GM21423 (cell line): ENCODE measurements at regions not wholly inside any gene's neighbourhood (a gene's known extent, or its start where the extent isn't known, plus 50 kb on each side); places are given as distances from the start of the nearest gene placed in this dataset.
"Not testable (repeated sequence)": the region's sequence is repeated elsewhere in the genome, so short reads cannot be mapped to it uniquely, and the experiment has no call there.

Experiments used
- ATAC-seq: cut with Tn5 transposase; IDR thresholded peaks from one replicate; pipeline ENCODE4 v1.9.1; 2021; ENCODE audit warnings: mild to moderate bottlenecking, moderate library complexity; ENCODE audit not compliant: unreplicated experiment

GRCh38 chr1:185441605-185442004, 124.6 kb upstream of the IVNS1ABP start:
- ATAC-seq, result no peak

- ATAC-seq, result no peak
These were observed 123.8 kb upstream of the IVNS1ABP start for GRCh38 chr1:185440877-185441276.

GRCh38 chr1:185439727-185440415, 122.8 kb upstream of the IVNS1ABP start:
- ATAC-seq, result peak; percentile 63

DNA sequence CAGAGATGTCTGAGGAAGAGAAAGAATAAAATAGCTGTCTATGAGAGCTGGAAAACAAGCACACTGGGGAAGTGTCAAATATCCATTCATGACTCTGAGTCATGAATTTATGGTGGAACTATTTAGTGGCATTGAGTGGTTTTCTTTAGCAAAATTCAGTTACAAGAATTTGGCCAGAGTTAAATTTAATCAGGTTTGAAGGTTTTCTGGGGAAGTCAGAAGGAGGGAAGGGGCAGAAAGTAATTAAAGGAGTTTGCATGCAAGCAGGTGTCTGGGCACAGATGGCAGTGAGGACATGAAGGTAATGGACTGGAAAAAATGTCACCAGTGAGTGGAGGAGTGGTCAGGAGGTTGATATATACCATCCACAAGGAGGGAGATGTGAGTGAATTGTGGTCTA, 121.9 kb upstream of the IVNS1ABP start:
- ATAC-seq, result no peak

- ATAC-seq, result no peak
These were observed 118.8 kb upstream of the IVNS1ABP start for GRCh38 chr1:185435696-185436379.

DNA sequence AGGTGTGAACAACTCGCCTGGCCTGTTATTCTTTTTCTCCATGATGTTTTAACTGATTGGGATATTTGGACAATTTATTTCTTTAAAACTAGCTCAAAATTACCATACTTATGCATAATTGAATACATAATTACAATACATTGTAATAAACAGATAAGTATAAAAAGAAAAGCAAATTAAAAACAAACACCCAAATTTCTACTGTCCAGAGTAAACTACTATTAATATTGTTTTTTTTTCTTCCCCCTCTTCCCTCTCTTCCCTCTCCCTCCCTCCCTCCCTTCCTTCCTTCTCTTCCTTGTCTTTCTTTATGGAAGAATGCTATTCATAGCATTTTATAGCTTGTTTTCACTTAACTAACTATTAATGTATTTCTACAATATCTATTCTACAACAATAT, 117.7 kb upstream of the IVNS1ABP start:
- no peak for ATAC-seq

- no peak for ATAC-seq
These were observed 116.6 kb upstream of the IVNS1ABP start for GRCh38 chr1:185433667-185434066.

DNA sequence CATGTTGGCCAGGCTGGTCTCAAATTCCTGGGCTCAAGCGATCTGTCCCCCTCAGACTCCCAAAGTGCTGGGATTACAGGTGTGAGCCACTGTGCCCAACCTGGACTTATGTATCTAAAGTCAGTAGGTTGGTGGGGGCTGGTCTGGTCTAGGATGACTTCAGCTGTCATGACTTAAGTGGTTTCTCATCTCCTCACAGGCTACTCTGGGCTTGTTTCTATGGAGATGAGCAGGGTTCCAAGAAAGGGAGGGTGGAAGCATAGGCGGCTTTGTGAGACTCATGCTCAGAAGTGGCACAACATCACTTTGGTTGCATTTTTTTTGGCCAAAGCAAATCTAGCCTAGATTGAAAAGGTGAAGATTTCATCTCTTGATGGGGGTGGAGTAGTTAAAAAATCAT, 115.9 kb upstream of the IVNS1ABP start:
- no peak for ATAC-seq

DNA sequence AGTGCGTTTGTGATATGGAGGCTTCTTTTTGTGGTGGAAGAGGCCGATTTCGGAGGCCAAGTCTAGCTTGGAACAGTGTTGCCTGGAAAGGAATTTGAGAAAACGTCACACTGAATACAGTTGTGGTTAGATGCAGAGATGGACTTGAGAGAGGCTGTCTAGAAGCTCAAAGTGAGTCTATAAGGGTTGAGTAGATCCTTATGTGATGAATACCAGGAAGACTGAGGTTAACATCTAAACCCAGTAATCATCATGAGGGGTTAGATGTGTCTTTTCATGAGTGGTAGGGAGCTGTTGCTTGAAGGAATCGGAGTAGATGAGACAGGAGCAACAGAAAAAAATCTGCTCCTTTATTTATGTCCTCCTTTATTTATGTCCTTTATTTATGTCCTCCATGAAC, 114.6 kb upstream of the IVNS1ABP start:
- no peak for ATAC-seq

DNA sequence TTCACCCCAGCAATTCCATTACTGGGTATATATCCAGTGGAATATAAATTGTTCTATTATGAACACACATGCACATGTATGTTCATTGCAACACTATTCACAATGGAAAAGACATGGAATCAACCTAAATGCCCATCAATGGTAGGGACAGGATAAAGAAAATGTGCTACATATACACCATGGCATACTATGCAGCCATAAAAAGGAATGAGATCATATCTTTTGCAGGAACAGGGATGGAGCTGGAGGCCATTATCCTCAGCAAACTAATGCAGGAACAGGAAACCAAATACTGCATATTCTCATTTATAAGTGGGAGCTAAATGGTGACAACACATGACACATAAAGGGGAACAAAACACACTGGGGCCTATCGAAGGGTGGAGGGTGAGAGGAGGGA, 112.6 kb upstream of the IVNS1ABP start:
- not testable (repeated sequence) for ATAC-seq

- ATAC-seq, result no peak
These were observed 110.7 kb upstream of the IVNS1ABP start for GRCh38 chr1:185427776-185428175.

GRCh38 chr1:185427264-185427663, 110.2 kb upstream of the IVNS1ABP start:
- ATAC-seq, result no peak

- no peak for ATAC-seq
These were observed 109.8 kb upstream of the IVNS1ABP start for GRCh38 chr1:185426848-185427247.

DNA sequence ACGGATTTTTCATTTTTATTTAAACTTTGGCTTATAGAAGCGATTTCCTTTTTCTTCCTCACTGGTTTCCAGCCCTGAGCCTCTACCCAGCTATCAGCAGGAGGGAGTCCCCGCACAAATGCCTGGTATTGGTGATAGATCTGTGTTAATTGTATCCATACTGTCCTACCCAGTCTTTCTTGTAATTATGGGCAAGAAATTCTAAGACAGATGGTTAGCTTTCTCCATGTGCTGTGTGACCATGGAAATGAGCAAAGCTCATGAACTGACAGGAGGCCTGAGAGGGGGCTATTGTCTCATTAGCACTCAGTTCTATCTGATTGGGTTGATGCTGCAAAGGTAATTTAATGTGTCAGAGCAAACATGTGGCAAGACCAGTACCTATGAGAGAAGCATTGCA, 108.1 kb upstream of the IVNS1ABP start:
- ATAC-seq, result no peak

DNA sequence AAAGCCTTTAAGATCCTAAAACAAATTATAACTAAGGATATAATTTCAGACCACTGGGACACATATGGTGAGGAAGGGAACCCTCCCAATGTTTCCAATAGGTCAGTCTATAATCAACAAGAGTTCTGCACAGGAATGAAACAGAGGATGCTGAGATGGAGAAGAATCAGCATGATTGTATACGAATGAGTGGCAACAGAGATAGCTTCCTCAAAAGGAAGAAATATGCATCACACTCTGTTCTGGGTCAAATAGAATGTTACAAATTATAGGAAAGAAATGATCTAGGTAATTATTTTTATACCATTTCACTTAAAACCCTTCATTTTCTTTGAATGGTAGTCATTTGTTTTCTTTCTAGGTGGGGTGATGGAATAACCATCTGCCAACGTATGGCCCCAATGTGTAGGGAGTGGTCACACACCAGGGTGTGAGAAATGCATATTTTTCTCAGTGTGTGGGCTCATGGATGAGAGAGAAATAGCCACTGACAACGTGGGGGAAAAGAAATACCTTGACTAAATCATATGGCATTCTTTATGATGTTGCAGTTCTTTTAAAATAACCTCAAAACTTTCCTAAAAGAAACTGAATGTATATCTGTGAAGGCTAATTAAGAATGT, 104.6 kb upstream of the IVNS1ABP start:
- no peak for ATAC-seq

DNA sequence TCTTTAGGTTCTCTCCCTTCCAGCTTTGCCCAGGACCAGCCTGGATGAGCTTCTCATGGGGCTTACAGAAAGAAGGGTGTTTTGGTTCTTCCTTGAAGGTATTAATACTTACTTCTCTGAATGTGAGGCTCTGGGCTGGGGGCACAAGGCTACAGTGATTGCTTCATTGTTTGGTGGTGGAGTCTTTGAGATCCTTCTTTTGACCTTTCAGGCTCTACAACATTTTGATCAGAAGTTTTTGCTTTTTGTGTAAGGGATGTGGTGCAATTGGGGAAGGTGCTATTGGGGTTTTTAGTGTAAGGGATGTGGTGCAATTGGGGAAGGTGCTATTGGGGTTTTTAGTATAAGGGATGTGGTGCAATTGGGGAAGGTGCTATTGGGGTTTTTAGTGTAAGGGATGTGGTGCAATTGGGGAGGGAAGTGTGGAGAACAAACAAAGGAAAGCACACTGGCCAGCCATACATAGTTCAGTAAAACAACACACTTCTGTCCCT, 103.6 kb upstream of the IVNS1ABP start:
- no peak for ATAC-seq

DNA sequence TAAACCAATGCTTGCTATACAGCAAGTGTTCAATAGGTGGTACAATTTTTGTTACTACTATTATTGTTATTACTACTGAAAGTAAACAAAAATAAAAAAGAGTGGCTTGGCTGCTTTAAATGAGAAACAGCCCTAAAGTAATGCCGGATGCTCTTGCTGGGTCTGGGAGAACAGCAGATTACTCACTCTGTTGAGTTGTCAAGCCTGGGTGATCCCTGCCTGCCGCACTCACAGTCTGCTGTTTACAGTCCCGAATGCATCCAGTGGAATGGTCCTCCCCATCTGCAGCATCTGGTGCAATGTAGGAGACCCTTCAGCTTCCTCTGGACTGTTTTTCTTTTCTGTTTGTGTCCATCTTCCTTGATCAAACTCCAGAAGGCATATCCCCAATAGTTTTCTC, 102.7 kb upstream of the IVNS1ABP start:
- ATAC-seq, result no peak

DNA sequence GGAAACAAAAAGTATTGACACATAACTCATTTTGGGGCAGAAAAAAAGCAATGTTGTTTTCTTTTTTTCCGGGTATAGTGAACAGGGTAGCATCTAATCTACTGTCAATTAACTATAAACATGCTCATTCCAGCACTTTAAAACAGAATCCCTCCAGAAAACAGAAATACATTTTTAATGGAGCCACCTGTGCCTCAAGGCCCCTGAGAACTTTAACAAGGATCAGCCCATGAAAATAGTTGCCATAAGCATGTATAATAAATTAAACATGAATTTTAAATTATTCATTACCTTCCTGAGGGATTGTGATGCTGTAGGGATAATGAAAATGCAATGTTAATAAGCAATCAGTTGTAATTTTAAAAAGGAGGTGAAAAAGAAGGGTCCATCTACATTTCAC, 101.4 kb upstream of the IVNS1ABP start:
- no peak for ATAC-seq

GRCh38 chr1:185412385-185413087, 95.5 kb upstream of the IVNS1ABP start:
- ATAC-seq, result no peak

- no peak for ATAC-seq
These were observed 92.9 kb upstream of the IVNS1ABP start for GRCh38 chr1:185409763-185410528.

DNA sequence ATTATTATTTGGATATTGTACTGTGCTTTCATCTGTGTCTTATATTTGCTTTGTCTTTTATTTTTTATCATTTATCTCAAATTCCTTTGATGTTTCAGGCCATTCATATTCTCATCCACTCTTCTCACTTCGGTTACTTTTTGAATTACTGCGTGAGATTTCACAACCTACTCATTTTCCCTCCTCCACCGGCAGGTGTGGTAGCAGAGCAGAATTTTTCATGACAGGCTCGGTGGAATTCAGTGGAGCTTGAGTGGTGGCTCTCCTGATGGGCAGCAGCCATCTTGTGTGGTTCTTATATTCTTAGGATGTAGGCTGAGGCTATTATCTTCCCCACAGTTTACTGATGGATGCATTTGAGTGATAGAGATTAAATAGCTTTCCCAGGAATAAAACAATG, 92.3 kb upstream of the IVNS1ABP start:
- ATAC-seq, result no peak
